ENCODE measurements at regions not wholly inside any gene's neighbourhood (a gene's known extent, or its start where the extent isn't known, plus 50 kb on each side); places are given as distances from the start of the nearest gene placed in this dataset.
"Not testable (repeated sequence)": the region's sequence is repeated elsewhere in the genome, so short reads cannot be mapped to it uniquely, and the experiment has no call there.

DNA sequence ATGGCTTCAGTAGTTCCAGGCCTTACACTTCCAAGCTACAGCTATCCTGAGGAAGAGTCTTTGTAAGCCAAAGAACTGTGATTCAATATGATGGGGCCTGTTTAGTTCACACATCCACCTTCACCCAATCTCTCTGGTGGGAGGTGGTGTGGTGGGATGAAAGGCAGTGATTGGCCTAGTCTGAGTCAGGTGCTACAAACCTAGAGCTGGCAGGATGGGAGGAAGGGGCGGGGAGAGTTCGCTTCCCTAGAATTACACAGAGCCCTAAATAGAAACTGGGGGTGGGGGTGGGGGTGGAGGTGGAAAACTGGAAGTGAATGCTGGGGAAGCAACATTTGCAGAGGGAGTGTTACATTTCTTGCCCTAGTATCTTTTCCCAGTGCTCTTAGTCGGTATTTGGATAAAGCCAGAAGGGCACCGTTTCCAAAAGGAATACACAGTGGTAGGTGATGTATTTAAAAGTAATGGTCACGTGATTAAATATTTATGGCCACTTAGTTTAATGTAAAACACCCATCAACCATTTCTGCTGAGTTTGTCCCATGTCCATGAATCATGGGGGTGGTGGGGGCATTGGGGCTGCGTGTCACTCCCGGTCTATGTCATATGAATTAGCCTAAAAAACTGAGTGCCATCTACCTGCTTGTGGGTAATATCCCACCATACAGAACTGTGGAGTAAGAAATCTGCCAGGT is 247.6 kb upstream of the PROK2 start:
- TF ChIP-seq, protein P1, sequence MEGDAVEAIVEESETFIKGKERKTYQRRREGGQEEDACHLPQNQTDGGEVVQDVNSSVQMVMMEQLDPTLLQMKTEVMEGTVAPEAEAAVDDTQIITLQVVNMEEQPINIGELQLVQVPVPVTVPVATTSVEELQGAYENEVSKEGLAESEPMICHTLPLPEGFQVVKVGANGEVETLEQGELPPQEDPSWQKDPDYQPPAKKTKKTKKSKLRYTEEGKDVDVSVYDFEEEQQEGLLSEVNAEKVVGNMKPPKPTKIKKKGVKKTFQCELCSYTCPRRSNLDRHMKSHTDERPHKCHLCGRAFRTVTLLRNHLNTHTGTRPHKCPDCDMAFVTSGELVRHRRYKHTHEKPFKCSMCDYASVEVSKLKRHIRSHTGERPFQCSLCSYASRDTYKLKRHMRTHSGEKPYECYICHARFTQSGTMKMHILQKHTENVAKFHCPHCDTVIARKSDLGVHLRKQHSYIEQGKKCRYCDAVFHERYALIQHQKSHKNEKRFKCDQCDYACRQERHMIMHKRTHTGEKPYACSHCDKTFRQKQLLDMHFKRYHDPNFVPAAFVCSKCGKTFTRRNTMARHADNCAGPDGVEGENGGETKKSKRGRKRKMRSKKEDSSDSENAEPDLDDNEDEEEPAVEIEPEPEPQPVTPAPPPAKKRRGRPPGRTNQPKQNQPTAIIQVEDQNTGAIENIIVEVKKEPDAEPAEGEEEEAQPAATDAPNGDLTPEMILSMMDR (IDR thresholded peaks at IDR 0.05), result no peak
- Mint-ChIP-seq H3K4me3 (no peak overlapping the region), H3K9me3 (peaks cover 3% of the 10 kb centered on the region in 2 donors), H3K27ac (no peak overlapping the region), H3K36me3 (no peaks in the 10 kb centered on the region), H3K4me1 (peaks cover 0 to 4% of the 10 kb centered on the region in 2 donors), H3K27me3 (ENCODE audit: low read depth in 2 of 2) (peaks cover 6 to 12% of the 10 kb centered on the region in 2 donors)
- Histone ChIP-seq H3K36me3 (ENCODE audit: control insufficient read depth, insufficient read depth, low read length) (no peaks in the 10 kb centered on the region), H3K27me3 (ENCODE audit: control insufficient read depth, insufficient read depth, low read length) (no peaks in the 10 kb centered on the region), H3K4me1 (ENCODE audit: control insufficient read depth, insufficient read depth, low read length) (no peaks in the 10 kb centered on the region), H3K4me3 (ENCODE audit: low read length) (no peak overlapping the region), H3K9me3 (ENCODE audit: control insufficient read depth, insufficient read depth, low read length) (no peaks in the 10 kb centered on the region), H3K27ac (ENCODE audit: low read length) (no peak overlapping the region)
- DNase-seq, result no peak
- ATAC-seq, result no peak
- intact Hi-C loops (cut with micrococcal nuclease), result no loop called here
- WGBS (ENCODE audit: insufficient coverage), result 80% methylated on average over 4 of the region's 7 CpGs

- intact Hi-C loops (cut with micrococcal nuclease), result no loop called here
- no peaks in the 10 kb centered on the region for H3K36me3 ChIP-seq (ENCODE audit: control insufficient read depth, insufficient read depth, low read length)
- no peak overlapping the region for H3K27ac ChIP-seq (ENCODE audit: low read length)
- H3K9me3 ChIP-seq (ENCODE audit: control insufficient read depth, insufficient read depth, low read length), result no peaks in the 10 kb centered on the region
- H3K9me3 Mint-ChIP-seq, result no peaks in the 10 kb centered on the region
- no peaks in the 10 kb centered on the region for H3K36me3 Mint-ChIP-seq
- H3K4me3 ChIP-seq (ENCODE audit: low read length), result no peak overlapping the region
- no peak overlapping the region for H3K27ac Mint-ChIP-seq
- H3K4me3 Mint-ChIP-seq, result no peak overlapping the region
- TF ChIP-seq, protein P1 (IDR thresholded peaks at IDR 0.05), result no peak
- H3K27me3 Mint-ChIP-seq (ENCODE audit: low read depth in 2 of 2), result peaks cover 2 to 8% of the 10 kb centered on the region in 2 donors
- no peaks in the 10 kb centered on the region for H3K4me1 ChIP-seq (ENCODE audit: control insufficient read depth, insufficient read depth, low read length)
- H3K4me1 Mint-ChIP-seq, result peaks cover 0 to 4% of the 10 kb centered on the region in 2 donors
- 44% methylated on average over 3 of the region's 3 CpGs for WGBS (ENCODE audit: insufficient coverage)
- ATAC-seq, result peak in 1 of 3 donors; percentile 41
- no peaks in the 10 kb centered on the region for H3K27me3 ChIP-seq (ENCODE audit: control insufficient read depth, insufficient read depth, low read length)
- no peak for DNase-seq
Measured at GRCh38 chr3:72031581-72031980, 246.6 kb upstream of the PROK2 start.

DNA sequence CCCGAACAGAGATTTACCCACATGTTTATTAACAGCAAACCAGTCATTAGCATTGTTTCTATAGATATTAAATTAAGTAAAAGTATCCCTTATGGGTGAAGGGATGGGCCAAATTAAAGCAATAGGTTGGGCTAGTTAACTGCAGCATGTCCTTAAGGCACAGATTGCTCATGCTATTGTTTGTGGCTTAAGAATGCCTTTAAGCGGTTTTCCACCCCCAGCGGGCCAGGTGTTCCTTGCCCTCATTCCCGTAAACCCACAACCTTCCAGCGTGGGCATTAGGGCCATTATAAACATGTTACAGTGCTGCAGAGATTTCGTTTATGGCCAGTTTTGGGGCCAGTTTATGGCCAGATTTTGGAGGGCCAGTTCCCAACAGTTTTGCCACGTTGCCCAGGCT is 245.3 kb upstream of the PROK2 start:
- H3K27me3 ChIP-seq (ENCODE audit: control insufficient read depth, insufficient read depth, low read length); H3K4me1 Mint-ChIP-seq; H3K9me3 Mint-ChIP-seq; intact Hi-C loops (cut with micrococcal nuclease); H3K4me1 ChIP-seq (ENCODE audit: control insufficient read depth, insufficient read depth, low read length); DNase-seq; H3K4me3 ChIP-seq (ENCODE audit: low read length); ATAC-seq; H3K9me3 ChIP-seq (ENCODE audit: control insufficient read depth, insufficient read depth, low read length); H3K36me3 ChIP-seq (ENCODE audit: control insufficient read depth, insufficient read depth, low read length); H3K27me3 Mint-ChIP-seq (ENCODE audit: low read depth in 2 of 2); H3K27ac Mint-ChIP-seq; H3K27ac ChIP-seq (ENCODE audit: low read length); H3K36me3 Mint-ChIP-seq; H3K4me3 Mint-ChIP-seq: not testable (repeated sequence)
- 88% methylated on average over 6 of the region's 7 CpGs for WGBS (ENCODE audit: insufficient coverage)

GRCh38 chr3:72028726-72029125 is 243.8 kb upstream of the PROK2 start:
- intact Hi-C loops (cut with micrococcal nuclease); H3K9me3 Mint-ChIP-seq; H3K36me3 Mint-ChIP-seq; H3K4me1 ChIP-seq (ENCODE audit: control insufficient read depth, insufficient read depth, low read length); H3K27ac ChIP-seq (ENCODE audit: low read length); H3K27ac Mint-ChIP-seq; DNase-seq; H3K4me1 Mint-ChIP-seq; H3K27me3 Mint-ChIP-seq (ENCODE audit: low read depth in 2 of 2); H3K27me3 ChIP-seq (ENCODE audit: control insufficient read depth, insufficient read depth, low read length); H3K36me3 ChIP-seq (ENCODE audit: control insufficient read depth, insufficient read depth, low read length); H3K4me3 ChIP-seq (ENCODE audit: low read length); ATAC-seq; H3K4me3 Mint-ChIP-seq; H3K9me3 ChIP-seq (ENCODE audit: control insufficient read depth, insufficient read depth, low read length): not testable (repeated sequence)
- WGBS (ENCODE audit: insufficient coverage), result 94% methylated on average over 8 of the region's 8 CpGs

DNA sequence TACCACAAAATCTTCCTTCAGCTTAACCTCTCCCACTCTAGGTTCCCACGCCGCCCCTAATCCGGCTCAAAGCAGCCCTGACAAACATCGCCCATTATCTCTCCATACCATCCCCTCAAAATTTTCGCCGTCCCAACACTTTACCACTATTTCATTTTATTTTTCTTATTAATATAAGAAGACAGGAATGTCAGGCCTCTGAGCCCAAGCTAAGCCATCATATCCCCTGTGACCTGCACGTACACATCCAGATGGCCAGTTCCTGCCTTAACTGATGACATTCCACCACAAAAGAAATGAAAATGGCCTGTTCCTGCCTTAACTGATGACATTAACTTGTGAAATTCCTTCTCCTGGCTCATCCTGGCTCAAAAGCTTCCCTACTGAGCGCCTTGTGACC is 243.4 kb upstream of the PROK2 start:
- H3K9me3 Mint-ChIP-seq; H3K27ac Mint-ChIP-seq; DNase-seq; H3K27me3 ChIP-seq (ENCODE audit: control insufficient read depth, insufficient read depth, low read length); H3K36me3 ChIP-seq (ENCODE audit: control insufficient read depth, insufficient read depth, low read length); intact Hi-C loops (cut with micrococcal nuclease); H3K4me3 Mint-ChIP-seq; H3K4me1 Mint-ChIP-seq; H3K27ac ChIP-seq (ENCODE audit: low read length); H3K4me3 ChIP-seq (ENCODE audit: low read length); H3K9me3 ChIP-seq (ENCODE audit: control insufficient read depth, insufficient read depth, low read length); ATAC-seq; H3K36me3 Mint-ChIP-seq; H3K4me1 ChIP-seq (ENCODE audit: control insufficient read depth, insufficient read depth, low read length); H3K27me3 Mint-ChIP-seq (ENCODE audit: low read depth in 2 of 2): not testable (repeated sequence)
- WGBS (ENCODE audit: insufficient coverage), result 96% methylated on average over 5 of the region's 8 CpGs

DNA sequence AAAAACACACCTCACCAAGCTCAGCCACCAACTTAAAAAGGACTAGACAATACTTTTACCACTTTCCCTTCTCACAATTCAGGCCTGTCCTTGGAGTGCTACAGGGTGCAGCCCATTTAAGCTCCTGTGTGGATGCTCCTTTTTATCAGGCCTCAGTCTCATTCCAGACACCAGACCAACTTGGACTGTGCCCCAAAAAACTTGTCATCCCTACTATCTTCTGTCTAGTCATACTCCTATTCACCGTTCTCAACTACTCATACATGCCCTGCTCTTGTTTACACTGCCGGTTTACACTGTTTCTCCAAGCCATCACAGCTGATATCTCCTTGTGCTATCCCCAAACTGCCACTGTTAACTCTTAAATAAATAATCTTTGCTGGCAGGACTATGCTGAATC is 242.8 kb upstream of the PROK2 start:
- 91% methylated on average over 1 of the region's 2 CpGs for WGBS (ENCODE audit: insufficient coverage)
- H3K27ac ChIP-seq (ENCODE audit: low read length); intact Hi-C loops (cut with micrococcal nuclease); H3K27me3 ChIP-seq (ENCODE audit: control insufficient read depth, insufficient read depth, low read length); H3K36me3 Mint-ChIP-seq; H3K4me1 ChIP-seq (ENCODE audit: control insufficient read depth, insufficient read depth, low read length); ATAC-seq; H3K27ac Mint-ChIP-seq; H3K9me3 Mint-ChIP-seq; H3K4me3 ChIP-seq (ENCODE audit: low read length); H3K4me3 Mint-ChIP-seq; H3K36me3 ChIP-seq (ENCODE audit: control insufficient read depth, insufficient read depth, low read length); H3K27me3 Mint-ChIP-seq (ENCODE audit: low read depth in 2 of 2); DNase-seq; H3K9me3 ChIP-seq (ENCODE audit: control insufficient read depth, insufficient read depth, low read length); H3K4me1 Mint-ChIP-seq: not testable (repeated sequence)
